Endothelial cell of umbilical vein (primary cell): ENCODE measurements at regions not wholly inside any gene's neighbourhood (a gene's known extent, or its start where the extent isn't known, plus 50 kb on each side); places are given as distances from the start of the nearest gene placed in this dataset.

Experiments
- BruUV-seq: library from RNA; stranded (reverse); fragments of 400-500 nt; replicated peaks from 2 replicates; lab custom pipeline; 2021; lab: Mats Ljungman, UMichigan
- CTCF ChIA-PET: fragments of 300-600, 350-600 bp; sonication (Branson Sonifier 250); formaldehyde crosslinking; loops from one replicate; lab custom pipeline; 2021; ENCODE audit warnings: antibody characterized with exemption, inconsistent platforms; lab: Charles Lee
- POLR2A ChIA-PET: fragments of 300-600, 350-600 bp; sonication (Branson Sonifier 250); formaldehyde crosslinking; loops from one replicate; lab custom pipeline; 2021; ENCODE audit warnings: antibody characterized with exemption, inconsistent platforms; lab: Charles Lee
- DNase-seq: peaks from one replicate; pipeline ENCODE4 v3.0.0-alpha.2; 2011; ENCODE audit warnings: low read depth, low spot score
- FAIRE-seq: peaks from 2 replicates; lab custom pipeline; 2011; peaks lifted over from hg19 to GRCh38; lab: Jason Lieb, UNC
- H2AFZ ChIP-seq: 2 replicates; pipeline ENCODE4 v1.6.0; 2012; ENCODE audit warnings: low read depth, low read length, control low read depth, inconsistent platforms
- H3K27ac ChIP-seq: 2 replicates; pipeline ENCODE4 v1.5.1; 2011; ENCODE audit warnings: low read depth, mild to moderate bottlenecking, control low read depth, low read length, moderate library complexity; ENCODE audit not compliant: insufficient read depth
- H3K27me3 ChIP-seq, 2 experiments: 2 replicates each; pipeline versions ENCODE4 v1.6.0 to v1.6.1; 2011; ENCODE audit warnings: low read length in 2 of 2, mixed read lengths in 1 of 2; ENCODE audit not compliant: control insufficient read depth in 2 of 2, insufficient read depth in 2 of 2
- H3K36me3 ChIP-seq, 2 experiments: 2 replicates in 1 of 2; 3 replicates in 1 of 2; pipeline ENCODE4 v1.5.1; 2011; ENCODE audit warnings: low read length in 2 of 2, mild to moderate bottlenecking in 1 of 2, moderate library complexity in 1 of 2; ENCODE audit not compliant: control insufficient read depth in 2 of 2, insufficient read depth in 2 of 2; ENCODE audit errors: extremely low read depth in 1 of 2
- H3K4me1 ChIP-seq: 3 replicates; pipeline ENCODE4 v1.5.1; 2011; ENCODE audit warnings: mild to moderate bottlenecking, low read length; ENCODE audit not compliant: control insufficient read depth, insufficient read depth; ENCODE audit errors: extremely low read depth
- H3K4me2 ChIP-seq: 2 replicates; pipeline ENCODE4 v1.6.1; 2011; ENCODE audit warnings: low read length, control low read depth, mixed read lengths; ENCODE audit not compliant: insufficient read depth
- H3K4me3 ChIP-seq, 3 experiments: fragments of 200-600 bp in 1 of 3; sonication (generic), shearing (Covaris generic) in 1 of 3; replicated peaks in 1 of 3; 2 replicates each; pipeline ENCODE4 v1.5.1; 2011 to 2016; ENCODE audit warnings: control low read depth in 3 of 3, low read length in 3 of 3, mild to moderate bottlenecking in 2 of 3, inconsistent platforms in 1 of 3, low read depth in 1 of 3, moderate library complexity in 1 of 3; ENCODE audit not compliant: insufficient read depth in 1 of 3
- H3K79me2 ChIP-seq: 2 replicates; pipeline ENCODE4 v1.6.0; 2012; ENCODE audit warnings: low read length, inconsistent platforms; ENCODE audit not compliant: control insufficient read depth, insufficient read depth
- H3K9ac ChIP-seq: replicated peaks from 2 replicates; pipeline ENCODE3; 2011; ENCODE audit warnings: low read length, control low read depth; ENCODE audit not compliant: insufficient read depth; ENCODE audit errors: extremely low read depth
- H3K9me1 ChIP-seq: replicated peaks from 3 replicates; pipeline ENCODE4 v1.6.0; 2011; ENCODE audit warnings: mild to moderate bottlenecking, low read length; ENCODE audit not compliant: control insufficient read depth, insufficient read depth; ENCODE audit errors: extremely low read depth
- H3K9me3 ChIP-seq: replicated peaks from 2 replicates; pipeline ENCODE4 v1.5.1; 2012; ENCODE audit warnings: low read length, inconsistent platforms; ENCODE audit not compliant: control insufficient read depth, insufficient read depth
- H4K20me1 ChIP-seq: replicated peaks from 2 replicates; pipeline ENCODE3; 2011; ENCODE audit warnings: mild to moderate bottlenecking, low read length; ENCODE audit not compliant: control insufficient read depth, insufficient read depth; ENCODE audit errors: extremely low read depth
- CTCF ChIP-seq, 2 donors: IDR thresholded peaks; 1 replicate in 1 of 2; 2 replicates in 1 of 2; pipeline ENCODE4 v1.5.1; 2011; ENCODE audit warnings: low read length in 2 of 2, mild to moderate bottlenecking in 2 of 2, moderate library complexity in 2 of 2, control low read depth in 1 of 2, inconsistent platforms in 1 of 2, low read depth in 1 of 2; ENCODE audit not compliant: insufficient read depth in 1 of 2; ENCODE audit errors: extremely low read depth in 1 of 2
- EZH2 ChIP-seq: IDR thresholded peaks from 2 replicates; pipeline ENCODE4 v1.6.1; 2012; ENCODE audit warnings: borderline replicate concordance, low read depth, mild to moderate bottlenecking, moderate library complexity, low read length, inconsistent platforms; ENCODE audit not compliant: severe bottlenecking
- FOS ChIP-seq: IDR thresholded peaks from 2 replicates; pipeline ENCODE4 v1.6.1; 2011; ENCODE audit warnings: mild to moderate bottlenecking, low read length, moderate library complexity, borderline replicate concordance; ENCODE audit not compliant: insufficient read depth
- GATA2 ChIP-seq: IDR thresholded peaks from 2 replicates; pipeline ENCODE4 v1.7.0; 2011; ENCODE audit warnings: low read depth, mild to moderate bottlenecking, moderate library complexity, mixed read lengths, low read length; ENCODE audit not compliant: insufficient read length, insufficient read depth
- JUN ChIP-seq: IDR thresholded peaks from 2 replicates; pipeline ENCODE4 v1.6.1; 2011; ENCODE audit warnings: borderline replicate concordance, low read depth; ENCODE audit not compliant: insufficient read length, insufficient read depth
- MAX ChIP-seq: IDR thresholded peaks from 2 replicates; pipeline ENCODE4 v1.6.1; 2011; ENCODE audit not compliant: insufficient read depth, insufficient read length
- MYC ChIP-seq: IDR thresholded peaks from one replicate; pipeline ENCODE4 v1.6.1; 2011; ENCODE audit warnings: mild to moderate bottlenecking, low read depth, low read length
- POLR2A ChIP-seq: IDR thresholded peaks from 2 replicates; pipeline ENCODE4 v1.6.1; 2012; ENCODE audit warnings: low read depth, mild to moderate bottlenecking, control low read depth, low read length
- POLR2AphosphoS5 ChIP-seq: IDR thresholded peaks from 2 replicates; pipeline ENCODE4 v1.6.1; 2012; ENCODE audit warnings: low read depth, mild to moderate bottlenecking, control low read depth, low read length, moderate library complexity; ENCODE audit not compliant: insufficient read depth
- dilution Hi-C: fragments of 300-500 bp; cut with MboI; formaldehyde crosslinking; loops from one replicate; pipeline ENCODE4 v1.15.0; 2019; ENCODE audit warnings: low sequenced_read_pairs; ENCODE audit not compliant: extremely low pct_ligation_motif_present
- intact Hi-C: fragments of 100-400 bp; cut with micrococcal nuclease; formaldehyde crosslinking; loops from one replicate; pipeline ENCODE4 v1.10.0; 2022

GRCh38 chr10:84593506-84593905 is 265.1 kb downstream of the CCSER2 start:
- FAIRE-seq (no peak), DNase-seq (no peak)
- Histone ChIP-seq H3K4me2 (no peak overlapping the region), H3K4me1 (no peaks in the 10 kb centered on the region), H3K9me3 (no peaks in the 10 kb centered on the region), H3K4me3 (no peak overlapping the region), H4K20me1 (no peaks in the 10 kb centered on the region), H3K9me1 (no peaks in the 10 kb centered on the region), H3K27me3 (no peaks in the 10 kb centered on the region), H3K79me2 (no peaks in the 10 kb centered on the region), H3K9ac (no peak overlapping the region), H3K27ac (no peak overlapping the region), H3K36me3 (no peaks in the 10 kb centered on the region), H2AFZ (no peak overlapping the region)
- no TSS peak for BruUV-seq
- intact Hi-C loops (no loop called here), dilution Hi-C loops (no loop called here)
- CTCF ChIA-PET = no interaction called here
- POLR2A ChIA-PET = no interaction called here
- no peak for TF ChIP-seq FOS
- TF ChIP-seq GATA2 = no peak
- no peak for TF ChIP-seq JUN
- no peak for TF ChIP-seq POLR2A
- TF ChIP-seq POLR2AphosphoS5 = no peak
- no peak for TF ChIP-seq EZH2
- TF ChIP-seq MAX = no peak
- TF ChIP-seq CTCF (IDR thresholded peaks at IDR 0.05; ENCODE audit: extremely low read depth in 1 of 2, insufficient read depth in 1 of 2, low read depth in 1 of 2, low read length in 2 of 2) = no peak
- TF ChIP-seq MYC = no peak
